Uterus (tissue), 2 donors: ENCODE measurements at regions not wholly inside any gene's neighbourhood (a gene's known extent, or its start where the extent isn't known, plus 50 kb on each side); places are given as distances from the start of the nearest gene placed in this dataset.

ENCODE experiments used
- POLR2A ChIP-seq, 2 donors: fragments of 450-650 bp; IDR thresholded peaks; one replicate each; pipeline ENCODE4 v1.6.1; 2016; ENCODE audit warnings: antibody characterized with exemption in 2 of 2, mild to moderate bottlenecking in 1 of 2, moderate library complexity in 1 of 2
- TF ChIP-seq, protein P1 (sequence below), 4 experiments: fragments of 200-600 bp in 2 of 4; fragments of 450-650 bp in 2 of 4; sonication (generic) in 2 of 4; IDR thresholded peaks; one replicate each; pipeline ENCODE4 v1.5.1; 2016 to 2019; ENCODE audit warnings: antibody characterized with exemption in 4 of 4, mild to moderate bottlenecking in 2 of 4, moderate library complexity in 1 of 4

DNA sequence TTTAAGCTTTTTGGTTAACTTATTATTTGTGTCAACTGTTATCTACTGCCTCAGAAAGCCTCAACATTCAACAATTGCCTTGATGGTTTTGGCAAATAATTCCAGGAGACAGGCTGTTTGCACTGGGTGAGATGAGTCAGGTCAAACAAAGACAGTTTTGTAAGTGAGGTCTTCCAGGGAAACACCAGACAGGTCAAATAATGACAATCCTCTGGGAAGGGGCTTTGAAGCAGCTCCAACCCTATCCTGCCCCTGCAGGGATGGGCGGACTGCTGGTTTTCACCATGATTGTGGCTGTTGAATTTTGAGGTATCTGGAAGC, 79.4 kb upstream of the PRR23E start:
- TF ChIP-seq, protein P1, sequence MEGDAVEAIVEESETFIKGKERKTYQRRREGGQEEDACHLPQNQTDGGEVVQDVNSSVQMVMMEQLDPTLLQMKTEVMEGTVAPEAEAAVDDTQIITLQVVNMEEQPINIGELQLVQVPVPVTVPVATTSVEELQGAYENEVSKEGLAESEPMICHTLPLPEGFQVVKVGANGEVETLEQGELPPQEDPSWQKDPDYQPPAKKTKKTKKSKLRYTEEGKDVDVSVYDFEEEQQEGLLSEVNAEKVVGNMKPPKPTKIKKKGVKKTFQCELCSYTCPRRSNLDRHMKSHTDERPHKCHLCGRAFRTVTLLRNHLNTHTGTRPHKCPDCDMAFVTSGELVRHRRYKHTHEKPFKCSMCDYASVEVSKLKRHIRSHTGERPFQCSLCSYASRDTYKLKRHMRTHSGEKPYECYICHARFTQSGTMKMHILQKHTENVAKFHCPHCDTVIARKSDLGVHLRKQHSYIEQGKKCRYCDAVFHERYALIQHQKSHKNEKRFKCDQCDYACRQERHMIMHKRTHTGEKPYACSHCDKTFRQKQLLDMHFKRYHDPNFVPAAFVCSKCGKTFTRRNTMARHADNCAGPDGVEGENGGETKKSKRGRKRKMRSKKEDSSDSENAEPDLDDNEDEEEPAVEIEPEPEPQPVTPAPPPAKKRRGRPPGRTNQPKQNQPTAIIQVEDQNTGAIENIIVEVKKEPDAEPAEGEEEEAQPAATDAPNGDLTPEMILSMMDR (IDR thresholded peaks at IDR 0.05), result no peak
- no peak for TF ChIP-seq POLR2A (IDR thresholded peaks at IDR 0.05)
